Right renal cortex interstitium (tissue), 3 donors: ENCODE measurements at regions not wholly inside any gene's neighbourhood (a gene's known extent, or its start where the extent isn't known, plus 50 kb on each side); places are given as distances from the start of the nearest gene placed in this dataset.

Source experiments
- DNase-seq, 3 donors: peaks; one replicate each; pipeline ENCODE4 v3.0.0-alpha.2; 2013; ENCODE audit warnings: low read depth in 3 of 3, low spot score in 2 of 3

- no peak for DNase-seq
Measured at GRCh38 chr13:64428196-64428595, 2801.9 kb downstream of the PCDH9 start.

- DNase-seq = no peak
Measured at GRCh38 chr13:64423467-64423866, 2806.7 kb downstream of the PCDH9 start.

- no peak for DNase-seq
Measured at GRCh38 chr13:64420181-64420580, 2810.0 kb downstream of the PCDH9 start.

- DNase-seq = no peak
Measured at GRCh38 chr13:64417581-64417980, 2812.6 kb downstream of the PCDH9 start.

GRCh38 chr13:64414381-64414780, 2815.8 kb downstream of the PCDH9 start:
- DNase-seq = no peak

GRCh38 chr13:64413529-64413928, 2816.6 kb downstream of the PCDH9 start:
- DNase-seq = no peak

GRCh38 chr13:64410276-64411053, 2819.7 kb downstream of the PCDH9 start:
- no peak for DNase-seq

- DNase-seq = no peak
Measured at GRCh38 chr13:64397701-64398100, 2832.4 kb downstream of the PCDH9 start.

GRCh38 chr13:64377606-64378005, 2852.5 kb downstream of the PCDH9 start:
- no peak for DNase-seq

- DNase-seq = no peak
Measured at GRCh38 chr13:64371461-64371860, 2858.7 kb downstream of the PCDH9 start.

- DNase-seq = no peak
Measured at GRCh38 chr13:64371045-64371444, 2859.1 kb downstream of the PCDH9 start.

GRCh38 chr13:64369121-64369520, 2861.0 kb downstream of the PCDH9 start:
- no peak for DNase-seq

GRCh38 chr13:64362564-64362963, 2867.6 kb downstream of the PCDH9 start:
- no peak for DNase-seq

- no peak for DNase-seq
Measured at GRCh38 chr13:64347664-64348063, 2882.5 kb downstream of the PCDH9 start.

GRCh38 chr13:64339373-64340063, 2890.6 kb downstream of the PCDH9 start:
- no peak for DNase-seq

- no peak for DNase-seq
Measured at GRCh38 chr13:64338671-64339070, 2891.5 kb downstream of the PCDH9 start.

GRCh38 chr13:64333888-64334287, 2896.2 kb downstream of the PCDH9 start:
- DNase-seq = no peak

GRCh38 chr13:64332048-64332447, 2898.1 kb downstream of the PCDH9 start:
- DNase-seq = no peak

GRCh38 chr13:64327505-64328194, 2902.5 kb downstream of the PCDH9 start:
- DNase-seq = no peak

- DNase-seq = no peak
Measured at GRCh38 chr13:64314331-64314730, 2898.7 kb upstream of the PCDH20 start.

GRCh38 chr13:64311948-64312347, 2896.3 kb upstream of the PCDH20 start:
- DNase-seq = no peak

GRCh38 chr13:64311112-64311511, 2895.5 kb upstream of the PCDH20 start:
- no peak for DNase-seq
